ENCODE measurements at regions not wholly inside any gene's neighbourhood (a gene's known extent, or its start where the extent isn't known, plus 50 kb on each side); places are given as distances from the start of the nearest gene placed in this dataset.
A peak's percentile ranks its signal among the peaks of the same experiment; 100 is the strongest.

GRCh38 chr12:4856596-4856995, 53.1 kb upstream of the KCNA1 start:
- no peak for DNase-seq (ENCODE audit: low read depth)
- TF ChIP-seq CTCF (IDR thresholded peaks at IDR 0.05; ENCODE audit: insufficient read depth, low read depth, low read length, missing control alignments) = no peak
- no peak overlapping the region for H3K4me3 ChIP-seq (ENCODE audit: low read length)

- peak; percentile 67 for DNase-seq (ENCODE audit: low read depth)
- peak; percentile 94 for TF ChIP-seq CTCF (IDR thresholded peaks at IDR 0.05; ENCODE audit: insufficient read depth, low read depth, low read length, missing control alignments)
- H3K4me3 ChIP-seq (ENCODE audit: low read length) = no peak overlapping the region
Observed at GRCh38 chr12:4857472-4858291, 52.0 kb upstream of the KCNA1 start.

- H3K4me3 ChIP-seq (ENCODE audit: low read length) = no peak overlapping the region
- TF ChIP-seq CTCF (IDR thresholded peaks at IDR 0.05; ENCODE audit: insufficient read depth, low read depth, low read length, missing control alignments) = no peak
- peak; percentile 2 for DNase-seq (ENCODE audit: low read depth)
Observed at GRCh38 chr12:4858386-4858785, 51.3 kb upstream of the KCNA1 start.

GRCh38 chr12:4859478-4860210, 50.1 kb upstream of the KCNA1 start:
- no peak for DNase-seq (ENCODE audit: low read depth)
- no peak for TF ChIP-seq CTCF (IDR thresholded peaks at IDR 0.05; ENCODE audit: insufficient read depth, low read depth, low read length, missing control alignments)
- H3K4me3 ChIP-seq (ENCODE audit: low read length) = no peak overlapping the region
